ENCODE measurements at regions not wholly inside any gene's neighbourhood (a gene's known extent, or its start where the extent isn't known, plus 50 kb on each side); places are given as distances from the start of the nearest gene placed in this dataset.
A peak's percentile ranks its signal among the peaks of the same experiment; 100 is the strongest.

GRCh38 chr13:30850204-30850866 lies 55.7 kb upstream of the MEDAG start:
- ATAC-seq (ENCODE audit: low read depth): no peak
- Mint-ChIP-seq H3K9me3 (no peaks in the 10 kb centered on the region), H3K36me3 (no peaks in the 10 kb centered on the region), H3K27ac (no peak overlapping the region), H3K4me1 (peaks cover 19% of the 10 kb centered on the region), H3K27me3 (peaks cover 3% of the 10 kb centered on the region), H3K4me3 (no peak overlapping the region)
- DNase-seq (ENCODE audit: low spot score in 2 of 2): no peak

- DNase-seq (ENCODE audit: low spot score in 2 of 2): no peak
- no peak overlapping the region for H3K27ac Mint-ChIP-seq
- peaks cover 15% of the 10 kb centered on the region for H3K4me1 Mint-ChIP-seq
- no peak overlapping the region for H3K4me3 Mint-ChIP-seq
- no peaks in the 10 kb centered on the region for H3K9me3 Mint-ChIP-seq
- no peaks in the 10 kb centered on the region for H3K36me3 Mint-ChIP-seq
- ATAC-seq (ENCODE audit: low read depth): no peak
- peaks cover 3% of the 10 kb centered on the region for H3K27me3 Mint-ChIP-seq
Measured at GRCh38 chr13:30850867-30851211, 55.2 kb upstream of the MEDAG start.

GRCh38 chr13:30851697-30852096 lies 54.4 kb upstream of the MEDAG start:
- peak; percentile 81 for ATAC-seq (ENCODE audit: low read depth)
- H3K9me3 Mint-ChIP-seq: no peaks in the 10 kb centered on the region
- DNase-seq (ENCODE audit: low spot score in 2 of 2): no peak
- H3K4me3 Mint-ChIP-seq: no peak overlapping the region
- peaks cover 15% of the 10 kb centered on the region for H3K4me1 Mint-ChIP-seq
- no peak overlapping the region for H3K27ac Mint-ChIP-seq
- peaks cover 3% of the 10 kb centered on the region for H3K27me3 Mint-ChIP-seq
- H3K36me3 Mint-ChIP-seq: no peaks in the 10 kb centered on the region

- Mint-ChIP-seq H3K9me3 (peaks cover 3% of the 10 kb centered on the region), H3K4me1 (peaks cover 7% of the 10 kb centered on the region), H3K27me3 (peaks cover 6% of the 10 kb centered on the region), H3K4me3 (no peak overlapping the region), H3K36me3 (no peaks in the 10 kb centered on the region), H3K27ac (no peak overlapping the region)
- no peak for DNase-seq (ENCODE audit: low spot score in 2 of 2)
- no peak for ATAC-seq (ENCODE audit: low read depth)
Measured at GRCh38 chr13:30855569-30855968, 50.5 kb upstream of the MEDAG start.

GRCh38 chr13:30856005-30856790 lies 49.9 kb upstream of the MEDAG start:
- no peak for ATAC-seq (ENCODE audit: low read depth)
- peaks cover 3% of the 10 kb centered on the region for H3K9me3 Mint-ChIP-seq
- H3K4me1 Mint-ChIP-seq: peaks cover 7% of the 10 kb centered on the region
- no peak for DNase-seq (ENCODE audit: low spot score in 2 of 2)
- H3K36me3 Mint-ChIP-seq: no peaks in the 10 kb centered on the region
- no peak overlapping the region for H3K4me3 Mint-ChIP-seq
- peaks cover 6% of the 10 kb centered on the region for H3K27me3 Mint-ChIP-seq
- H3K27ac Mint-ChIP-seq: no peak overlapping the region

Measured in memory B cell (primary cell).